ENCODE measurements at regions not wholly inside any gene's neighbourhood (a gene's known extent, or its start where the extent isn't known, plus 50 kb on each side); places are given as distances from the start of the nearest gene placed in this dataset.

GRCh38 chr12:76696186-76696585, 67.7 kb upstream of the ZDHHC17 start:
- Histone ChIP-seq H3K36me3 (no peaks in the 10 kb centered on the region), H3K9me3 (no peaks in the 10 kb centered on the region), H3K4me3 (no peak overlapping the region), H3K27me3 (ENCODE audit: low read depth) (no peaks in the 10 kb centered on the region), H3K27ac (no peak overlapping the region), H3K4me1 (no peaks in the 10 kb centered on the region)
- ATAC-seq = no peak
- DNase-seq = no peak
- intact Hi-C loops (cut with DNase I) = no loop called here
- TF ChIP-seq CTCF (IDR thresholded peaks at IDR 0.05) = no peak

GRCh38 chr12:76697849-76698248, 66.1 kb upstream of the ZDHHC17 start:
- no peak for TF ChIP-seq CTCF (IDR thresholded peaks at IDR 0.05)
- ATAC-seq = no peak
- no peaks in the 10 kb centered on the region for H3K36me3 ChIP-seq
- no peak overlapping the region for H3K27ac ChIP-seq
- no peak overlapping the region for H3K4me3 ChIP-seq
- H3K4me1 ChIP-seq = no peaks in the 10 kb centered on the region
- DNase-seq = no peak
- intact Hi-C loops (cut with DNase I) = no loop called here
- no peaks in the 10 kb centered on the region for H3K27me3 ChIP-seq (ENCODE audit: low read depth)
- H3K9me3 ChIP-seq = no peaks in the 10 kb centered on the region

- no peaks in the 10 kb centered on the region for H3K27me3 ChIP-seq (ENCODE audit: low read depth)
- no peaks in the 10 kb centered on the region for H3K36me3 ChIP-seq
- H3K4me3 ChIP-seq = no peak overlapping the region
- H3K27ac ChIP-seq = no peak overlapping the region
- no peaks in the 10 kb centered on the region for H3K9me3 ChIP-seq
- no peak for DNase-seq
- no peak for ATAC-seq
- no peaks in the 10 kb centered on the region for H3K4me1 ChIP-seq
- no peak for TF ChIP-seq CTCF (IDR thresholded peaks at IDR 0.05)
- intact Hi-C loops (cut with DNase I) = no loop called here
Observed at GRCh38 chr12:76698316-76698715, 65.6 kb upstream of the ZDHHC17 start.

- H3K9me3 ChIP-seq = no peaks in the 10 kb centered on the region
- DNase-seq = no peak
- H3K27ac ChIP-seq = no peak overlapping the region
- no peak overlapping the region for H3K4me3 ChIP-seq
- intact Hi-C loops (cut with DNase I) = no loop called here
- no peaks in the 10 kb centered on the region for H3K36me3 ChIP-seq
- no peaks in the 10 kb centered on the region for H3K27me3 ChIP-seq (ENCODE audit: low read depth)
- H3K4me1 ChIP-seq = no peaks in the 10 kb centered on the region
- TF ChIP-seq CTCF (IDR thresholded peaks at IDR 0.05) = no peak
- no peak for ATAC-seq
Observed at GRCh38 chr12:76698966-76699365, 64.9 kb upstream of the ZDHHC17 start.

- no peak for DNase-seq
- no peak for TF ChIP-seq CTCF (IDR thresholded peaks at IDR 0.05)
- H3K4me1 ChIP-seq = no peaks in the 10 kb centered on the region
- intact Hi-C loops (cut with DNase I) = no loop called here
- no peaks in the 10 kb centered on the region for H3K9me3 ChIP-seq
- H3K36me3 ChIP-seq = no peaks in the 10 kb centered on the region
- no peak overlapping the region for H3K4me3 ChIP-seq
- ATAC-seq = no peak
- no peaks in the 10 kb centered on the region for H3K27me3 ChIP-seq (ENCODE audit: low read depth)
- H3K27ac ChIP-seq = no peak overlapping the region
Observed at GRCh38 chr12:76701690-76702089, 62.2 kb upstream of the ZDHHC17 start.

GRCh38 chr12:76702946-76703345, 61.0 kb upstream of the ZDHHC17 start:
- ATAC-seq (no peak), DNase-seq (no peak)
- intact Hi-C loops (cut with DNase I) = no loop called here
- Histone ChIP-seq H3K36me3 (no peaks in the 10 kb centered on the region), H3K9me3 (no peaks in the 10 kb centered on the region), H3K4me3 (no peak overlapping the region), H3K27me3 (ENCODE audit: low read depth) (no peaks in the 10 kb centered on the region), H3K27ac (no peak overlapping the region), H3K4me1 (no peaks in the 10 kb centered on the region)
- TF ChIP-seq CTCF (IDR thresholded peaks at IDR 0.05) = no peak
